Fibroblast of lung (primary cell): ENCODE measurements at regions not wholly inside any gene's neighbourhood (a gene's known extent, or its start where the extent isn't known, plus 50 kb on each side); places are given as distances from the start of the nearest gene placed in this dataset.

Source experiments
- DNase-seq, 2 donors: peaks; one replicate each; pipeline versions ENCODE4 v3.0.0 to v3.0.0-alpha.2; 2010; ENCODE audit warnings: low read depth in 2 of 2
- H2AFZ ChIP-seq: 2 replicates; pipeline ENCODE4 v1.5.1; 2012; ENCODE audit warnings: low read length, control low read depth, inconsistent platforms
- H3K27ac ChIP-seq: 2 replicates; pipeline ENCODE4 v1.5.1; 2011; ENCODE audit warnings: low read length, control low read depth; ENCODE audit not compliant: insufficient read depth
- H3K27me3 ChIP-seq: 2 replicates; pipeline ENCODE4 v1.5.1; 2011; ENCODE audit warnings: mild to moderate bottlenecking, low read length; ENCODE audit not compliant: control insufficient read depth, insufficient read depth
- H3K36me3 ChIP-seq: 2 replicates; pipeline ENCODE4 v1.5.1; 2011; ENCODE audit warnings: low read length; ENCODE audit not compliant: control insufficient read depth, insufficient read depth
- H3K4me1 ChIP-seq: 2 replicates; pipeline ENCODE4 v1.5.1; 2011; ENCODE audit warnings: low read length; ENCODE audit not compliant: control insufficient read depth, insufficient read depth; ENCODE audit errors: extremely low read depth
- H3K4me2 ChIP-seq: 2 replicates; pipeline ENCODE4 v1.5.1; 2011; ENCODE audit warnings: low read length, control low read depth; ENCODE audit not compliant: insufficient read depth; ENCODE audit errors: extremely low read depth
- H3K4me3 ChIP-seq, 4 experiments: fragments of 200-600 bp in 1 of 4; sonication (generic) in 1 of 4; replicated peaks in 1 of 4; 2 replicates each; pipeline ENCODE4 v1.5.1; 2011 to 2016; ENCODE audit warnings: low read length in 4 of 4, low read depth in 3 of 4, mild to moderate bottlenecking in 3 of 4, control low read depth in 2 of 4, inconsistent platforms in 1 of 4, mixed read lengths in 1 of 4; ENCODE audit not compliant: insufficient read depth in 1 of 4; ENCODE audit errors: control extremely low read depth in 1 of 4
- H3K79me2 ChIP-seq: 2 replicates; pipeline ENCODE4 v1.5.1; 2012; ENCODE audit warnings: mild to moderate bottlenecking, low read length, inconsistent platforms; ENCODE audit not compliant: control insufficient read depth, insufficient read depth
- H3K9ac ChIP-seq: 2 replicates; pipeline ENCODE4 v1.5.1; 2011; ENCODE audit warnings: mild to moderate bottlenecking, low read length, control low read depth; ENCODE audit not compliant: insufficient read depth
- H3K9me3 ChIP-seq: 2 replicates; pipeline ENCODE4 v1.5.1; 2012; ENCODE audit warnings: low read depth, low read length; ENCODE audit not compliant: control insufficient read depth, insufficient read depth
- H4K20me1 ChIP-seq: 2 replicates; pipeline ENCODE4 v1.5.1; 2011; ENCODE audit warnings: low read length; ENCODE audit not compliant: control insufficient read depth, insufficient read depth; ENCODE audit errors: extremely low read depth
- CTCF ChIP-seq, 2 donors: IDR thresholded peaks in 1 of 2; conservative IDR thresholded peaks in 1 of 2; 1 replicate in 1 of 2; 2 replicates in 1 of 2; pipeline ENCODE4 v1.5.1; 2011 to 2012; ENCODE audit warnings: low read length in 2 of 2, control low read depth in 1 of 2, inconsistent platforms in 1 of 2, low read depth in 1 of 2, mild to moderate bottlenecking in 1 of 2
- EZH2 ChIP-seq: IDR thresholded peaks from 2 replicates; pipeline ENCODE4 v1.5.1; 2012; ENCODE audit warnings: low read length, control low read depth, mild to moderate bottlenecking; ENCODE audit errors: missing control alignments

GRCh38 chr2:222774941-222775340, 85.9 kb upstream of the ACSL3 start:
- Histone ChIP-seq H4K20me1 (no peaks in the 10 kb centered on the region), H3K4me1 (no peaks in the 10 kb centered on the region), H3K27me3 (no peaks in the 10 kb centered on the region), H3K79me2 (no peaks in the 10 kb centered on the region), H3K9me3 (no peaks in the 10 kb centered on the region), H3K9ac (no peak overlapping the region), H3K27ac (no peak overlapping the region), H3K4me2 (no peak overlapping the region), H3K36me3 (no peaks in the 10 kb centered on the region), H2AFZ (no peak overlapping the region), H3K4me3 (no peak overlapping the region)
- DNase-seq: no peak
- TF ChIP-seq CTCF (conservative IDR thresholded peaks at IDR 0.05 in 1 of 2, IDR thresholded peaks at IDR 0.05 in 1 of 2; ENCODE audit: low read depth in 1 of 2, low read length in 2 of 2) (no peak), EZH2 (no peak)

DNA sequence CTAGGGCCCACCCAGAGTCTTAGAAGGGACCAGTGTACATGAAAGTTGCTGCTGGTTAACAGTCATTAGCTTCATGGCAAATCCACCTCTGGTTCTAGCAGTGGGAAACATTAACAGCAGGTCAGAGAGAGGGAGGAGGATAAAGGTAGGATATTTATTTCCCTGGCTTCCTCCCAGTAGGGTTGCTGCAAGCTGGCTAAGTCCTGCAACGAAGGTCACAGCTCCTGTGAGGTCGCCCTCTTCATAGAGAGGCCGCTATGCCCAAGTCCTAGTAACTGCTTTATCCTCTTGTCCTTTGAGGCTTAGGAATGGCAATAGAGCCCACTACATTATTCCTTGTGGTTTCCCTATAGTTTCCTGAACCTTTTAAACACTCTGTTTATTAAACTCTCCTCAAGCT, 84.0 kb upstream of the ACSL3 start:
- Histone ChIP-seq H3K27ac (no peak overlapping the region), H2AFZ (no peak overlapping the region), H3K4me1 (no peaks in the 10 kb centered on the region), H3K9ac (no peak overlapping the region), H3K36me3 (no peaks in the 10 kb centered on the region), H3K27me3 (no peaks in the 10 kb centered on the region), H3K4me3 (no peak overlapping the region), H4K20me1 (no peaks in the 10 kb centered on the region), H3K79me2 (no peaks in the 10 kb centered on the region), H3K9me3 (no peaks in the 10 kb centered on the region), H3K4me2 (no peak overlapping the region)
- DNase-seq: no peak
- no peak for TF ChIP-seq CTCF (conservative IDR thresholded peaks at IDR 0.05 in 1 of 2, IDR thresholded peaks at IDR 0.05 in 1 of 2; ENCODE audit: low read depth in 1 of 2, low read length in 2 of 2)
- TF ChIP-seq EZH2: no peak

GRCh38 chr2:222778400-222778799, 82.4 kb upstream of the ACSL3 start:
- H3K9me3 ChIP-seq: no peaks in the 10 kb centered on the region
- no peak for DNase-seq
- H3K9ac ChIP-seq: no peak overlapping the region
- H3K4me2 ChIP-seq: no peak overlapping the region
- no peaks in the 10 kb centered on the region for H3K36me3 ChIP-seq
- TF ChIP-seq CTCF (conservative IDR thresholded peaks at IDR 0.05 in 1 of 2, IDR thresholded peaks at IDR 0.05 in 1 of 2; ENCODE audit: low read depth in 1 of 2, low read length in 2 of 2) (no peak), EZH2 (no peak)
- H3K27me3 ChIP-seq: no peaks in the 10 kb centered on the region
- H3K4me1 ChIP-seq: no peaks in the 10 kb centered on the region
- H3K27ac ChIP-seq: no peak overlapping the region
- H3K79me2 ChIP-seq: no peaks in the 10 kb centered on the region
- no peak overlapping the region for H3K4me3 ChIP-seq
- no peak overlapping the region for H2AFZ ChIP-seq
- no peaks in the 10 kb centered on the region for H4K20me1 ChIP-seq
